ENCODE measurements at regions not wholly inside any gene's neighbourhood (a gene's known extent, or its start where the extent isn't known, plus 50 kb on each side); places are given as distances from the start of the nearest gene placed in this dataset.

- no peaks in the 10 kb centered on the region for H3K4me1 ChIP-seq (ENCODE audit: control insufficient read depth in 1 of 2, insufficient read depth in 2 of 2, low read length in 2 of 2)
- H3K9me3 ChIP-seq (ENCODE audit: control insufficient read depth in 1 of 2, low read length in 2 of 2): no peaks in the 10 kb centered on the region
- H3K36me3 ChIP-seq (ENCODE audit: control insufficient read depth in 1 of 2, insufficient read depth in 2 of 2, low read length in 2 of 2): no peaks in the 10 kb centered on the region
- no peak overlapping the region for H3K9ac ChIP-seq (ENCODE audit: low read depth in 1 of 2, low read length in 2 of 2)
- H3K4me3 ChIP-seq (ENCODE audit: low read depth in 1 of 2, low read length in 2 of 2): no peak overlapping the region
- no peaks in the 10 kb centered on the region for H3K27me3 ChIP-seq (ENCODE audit: control insufficient read depth in 1 of 2, insufficient read depth in 2 of 2, low read length in 2 of 2)
- H3K27ac ChIP-seq (ENCODE audit: low read depth, low read length): no peak overlapping the region
Observed at GRCh38 chr9:88800329-88800682, 191.0 kb upstream of the S1PR3 start.

- H3K36me3 ChIP-seq (ENCODE audit: control insufficient read depth in 1 of 2, insufficient read depth in 2 of 2, low read length in 2 of 2): no peaks in the 10 kb centered on the region
- H3K9me3 ChIP-seq (ENCODE audit: control insufficient read depth in 1 of 2, low read length in 2 of 2): no peaks in the 10 kb centered on the region
- H3K27ac ChIP-seq (ENCODE audit: low read depth, low read length): no peak overlapping the region
- H3K4me1 ChIP-seq (ENCODE audit: control insufficient read depth in 1 of 2, insufficient read depth in 2 of 2, low read length in 2 of 2): no peaks in the 10 kb centered on the region
- no peak overlapping the region for H3K9ac ChIP-seq (ENCODE audit: low read depth in 1 of 2, low read length in 2 of 2)
- no peaks in the 10 kb centered on the region for H3K27me3 ChIP-seq (ENCODE audit: control insufficient read depth in 1 of 2, insufficient read depth in 2 of 2, low read length in 2 of 2)
- no peak overlapping the region for H3K4me3 ChIP-seq (ENCODE audit: low read depth in 1 of 2, low read length in 2 of 2)
Observed at GRCh38 chr9:88801214-88801796, 190.0 kb upstream of the S1PR3 start.

DNA sequence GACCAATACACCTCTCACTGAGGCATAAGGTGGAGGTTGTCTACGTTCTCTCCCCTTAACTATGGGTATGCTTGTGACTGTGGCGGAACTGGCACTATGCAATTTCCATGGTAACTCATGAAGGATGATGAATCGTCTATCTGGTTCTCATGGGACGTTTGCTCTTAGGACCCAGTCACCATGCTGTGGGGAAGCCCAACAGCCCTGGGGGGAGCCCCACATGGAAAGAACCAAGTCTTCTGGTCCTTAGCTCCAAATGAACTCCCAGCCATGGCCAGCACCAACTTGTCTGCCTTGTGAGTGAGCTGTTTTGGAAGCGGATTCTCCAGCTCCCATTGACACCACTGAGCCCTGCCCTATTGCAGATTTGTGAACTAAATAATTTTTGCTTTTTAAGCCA is 188.7 kb upstream of the S1PR3 start:
- Histone ChIP-seq H3K9ac (ENCODE audit: low read depth in 1 of 2, low read length in 2 of 2) (no peak overlapping the region), H3K36me3 (ENCODE audit: control insufficient read depth in 1 of 2, insufficient read depth in 2 of 2, low read length in 2 of 2) (no peaks in the 10 kb centered on the region), H3K27ac (ENCODE audit: low read depth, low read length) (no peak overlapping the region), H3K4me1 (ENCODE audit: control insufficient read depth in 1 of 2, insufficient read depth in 2 of 2, low read length in 2 of 2) (no peaks in the 10 kb centered on the region), H3K27me3 (ENCODE audit: control insufficient read depth in 1 of 2, insufficient read depth in 2 of 2, low read length in 2 of 2) (no peaks in the 10 kb centered on the region), H3K9me3 (ENCODE audit: control insufficient read depth in 1 of 2, low read length in 2 of 2) (no peaks in the 10 kb centered on the region), H3K4me3 (ENCODE audit: low read depth in 1 of 2, low read length in 2 of 2) (no peak overlapping the region)

DNA sequence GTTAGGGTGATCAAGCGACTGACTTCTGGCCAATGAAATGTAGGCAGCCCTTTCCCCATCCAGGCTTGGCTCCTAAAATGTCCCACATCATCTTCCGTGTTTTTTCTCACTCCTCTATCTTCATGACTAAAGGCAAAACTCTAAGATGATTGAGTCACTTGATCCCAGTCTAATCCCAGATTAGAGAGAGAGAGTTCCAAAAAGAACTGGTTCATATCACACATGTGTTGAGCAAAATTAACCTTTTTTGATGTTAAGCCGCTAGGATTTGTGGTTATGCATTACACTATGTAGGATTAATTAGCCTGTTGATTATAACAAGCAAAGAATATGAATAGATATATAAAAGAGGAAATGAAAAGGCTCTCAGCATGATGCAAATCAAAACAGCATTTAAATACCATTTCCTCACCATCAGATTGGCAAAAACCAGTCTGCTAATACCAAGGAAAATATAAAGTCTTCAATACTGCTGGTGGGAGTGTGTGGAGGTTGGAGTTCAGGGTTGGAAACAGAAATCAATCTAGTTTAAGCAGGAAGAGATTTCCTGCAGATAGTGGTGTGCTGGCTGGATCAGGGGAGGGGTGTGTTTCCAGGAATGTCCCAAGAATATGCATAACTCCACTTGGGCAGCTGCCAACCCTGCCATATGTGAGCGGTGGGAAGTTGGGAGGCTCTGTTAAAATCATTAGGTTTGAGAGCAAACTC is 187.6 kb upstream of the S1PR3 start:
- no peaks in the 10 kb centered on the region for H3K9me3 ChIP-seq (ENCODE audit: control insufficient read depth in 1 of 2, low read length in 2 of 2)
- H3K9ac ChIP-seq (ENCODE audit: low read depth in 1 of 2, low read length in 2 of 2): no peak overlapping the region
- no peak overlapping the region for H3K27ac ChIP-seq (ENCODE audit: low read depth, low read length)
- no peaks in the 10 kb centered on the region for H3K27me3 ChIP-seq (ENCODE audit: control insufficient read depth in 1 of 2, insufficient read depth in 2 of 2, low read length in 2 of 2)
- H3K4me1 ChIP-seq (ENCODE audit: control insufficient read depth in 1 of 2, insufficient read depth in 2 of 2, low read length in 2 of 2): no peaks in the 10 kb centered on the region
- H3K4me3 ChIP-seq (ENCODE audit: low read depth in 1 of 2, low read length in 2 of 2): no peak overlapping the region
- no peaks in the 10 kb centered on the region for H3K36me3 ChIP-seq (ENCODE audit: control insufficient read depth in 1 of 2, insufficient read depth in 2 of 2, low read length in 2 of 2)

DNA sequence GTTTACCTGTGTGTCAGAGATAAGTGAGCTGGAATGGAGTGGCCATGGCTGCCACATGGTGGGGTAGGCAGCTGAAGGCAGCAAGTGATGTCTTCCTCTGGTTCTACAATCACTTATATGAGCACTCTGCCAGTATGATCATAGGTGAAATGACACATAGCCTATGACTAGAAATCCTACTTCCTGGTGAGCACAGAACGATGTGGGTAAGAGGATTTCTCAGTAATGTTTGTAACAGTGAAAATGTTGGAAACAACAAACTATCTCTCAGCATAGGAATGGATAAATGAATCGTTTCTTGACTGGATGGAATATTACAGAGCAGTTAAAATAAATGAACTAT is 187.0 kb upstream of the S1PR3 start:
- H3K27ac ChIP-seq (ENCODE audit: low read depth, low read length): no peak overlapping the region
- H3K9ac ChIP-seq (ENCODE audit: low read depth in 1 of 2, low read length in 2 of 2): no peak overlapping the region
- H3K4me3 ChIP-seq (ENCODE audit: low read depth in 1 of 2, low read length in 2 of 2): no peak overlapping the region
- no peaks in the 10 kb centered on the region for H3K36me3 ChIP-seq (ENCODE audit: control insufficient read depth in 1 of 2, insufficient read depth in 2 of 2, low read length in 2 of 2)
- H3K9me3 ChIP-seq (ENCODE audit: control insufficient read depth in 1 of 2, low read length in 2 of 2): no peaks in the 10 kb centered on the region
- H3K4me1 ChIP-seq (ENCODE audit: control insufficient read depth in 1 of 2, insufficient read depth in 2 of 2, low read length in 2 of 2): no peaks in the 10 kb centered on the region
- no peaks in the 10 kb centered on the region for H3K27me3 ChIP-seq (ENCODE audit: control insufficient read depth in 1 of 2, insufficient read depth in 2 of 2, low read length in 2 of 2)

- Histone ChIP-seq H3K9ac (ENCODE audit: low read depth in 1 of 2, low read length in 2 of 2) (no peak overlapping the region), H3K9me3 (ENCODE audit: control insufficient read depth in 1 of 2, low read length in 2 of 2) (no peaks in the 10 kb centered on the region), H3K4me3 (ENCODE audit: low read depth in 1 of 2, low read length in 2 of 2) (no peak overlapping the region), H3K27ac (ENCODE audit: low read depth, low read length) (no peak overlapping the region), H3K36me3 (ENCODE audit: control insufficient read depth in 1 of 2, insufficient read depth in 2 of 2, low read length in 2 of 2) (no peaks in the 10 kb centered on the region), H3K27me3 (ENCODE audit: control insufficient read depth in 1 of 2, insufficient read depth in 2 of 2, low read length in 2 of 2) (no peaks in the 10 kb centered on the region), H3K4me1 (ENCODE audit: control insufficient read depth in 1 of 2, insufficient read depth in 2 of 2, low read length in 2 of 2) (no peaks in the 10 kb centered on the region)
Observed at GRCh38 chr9:88805217-88805943, 185.9 kb upstream of the S1PR3 start.

GRCh38 chr9:88807426-88807825 is 183.8 kb upstream of the S1PR3 start:
- H3K9me3 ChIP-seq (ENCODE audit: control insufficient read depth in 1 of 2, low read length in 2 of 2): no peaks in the 10 kb centered on the region
- no peaks in the 10 kb centered on the region for H3K4me1 ChIP-seq (ENCODE audit: control insufficient read depth in 1 of 2, insufficient read depth in 2 of 2, low read length in 2 of 2)
- no peak overlapping the region for H3K27ac ChIP-seq (ENCODE audit: low read depth, low read length)
- no peaks in the 10 kb centered on the region for H3K36me3 ChIP-seq (ENCODE audit: control insufficient read depth in 1 of 2, insufficient read depth in 2 of 2, low read length in 2 of 2)
- H3K27me3 ChIP-seq (ENCODE audit: control insufficient read depth in 1 of 2, insufficient read depth in 2 of 2, low read length in 2 of 2): no peaks in the 10 kb centered on the region
- H3K4me3 ChIP-seq (ENCODE audit: low read depth in 1 of 2, low read length in 2 of 2): no peak overlapping the region
- no peak overlapping the region for H3K9ac ChIP-seq (ENCODE audit: low read depth in 1 of 2, low read length in 2 of 2)

DNA sequence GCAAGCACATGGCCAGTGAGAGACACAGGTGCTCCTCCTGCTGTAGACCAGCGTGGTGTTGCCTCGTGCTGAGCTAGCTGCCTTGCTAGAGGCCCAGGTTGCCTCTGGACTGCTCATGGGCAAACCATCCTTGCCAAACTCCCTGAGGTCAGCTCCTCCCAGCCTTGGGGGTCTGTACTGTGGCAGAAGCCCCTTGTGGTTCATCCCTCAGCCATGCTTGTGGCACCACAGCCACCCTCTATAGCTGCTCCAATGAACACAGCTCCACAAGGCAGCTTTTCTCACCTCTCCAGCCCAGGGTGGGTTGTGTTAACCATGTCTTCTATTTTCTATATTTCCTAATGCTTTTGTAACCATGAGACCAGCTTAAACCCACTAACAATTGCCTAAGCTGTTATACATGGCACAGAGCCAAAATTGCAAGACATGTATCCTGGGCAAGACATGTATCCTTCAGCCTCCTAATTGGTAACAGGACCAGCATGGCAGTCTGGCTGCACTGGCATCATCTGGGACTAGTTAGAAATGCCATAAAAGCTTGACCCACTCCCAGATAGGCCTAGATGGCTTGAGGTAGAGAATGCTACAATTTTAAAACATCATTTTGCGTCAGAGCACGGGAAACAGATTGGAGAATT is 183.1 kb upstream of the S1PR3 start:
- Histone ChIP-seq H3K4me3 (ENCODE audit: low read depth in 1 of 2, low read length in 2 of 2) (no peak overlapping the region), H3K27ac (ENCODE audit: low read depth, low read length) (no peak overlapping the region), H3K9ac (ENCODE audit: low read depth in 1 of 2, low read length in 2 of 2) (no peak overlapping the region), H3K36me3 (ENCODE audit: control insufficient read depth in 1 of 2, insufficient read depth in 2 of 2, low read length in 2 of 2) (no peaks in the 10 kb centered on the region), H3K27me3 (ENCODE audit: control insufficient read depth in 1 of 2, insufficient read depth in 2 of 2, low read length in 2 of 2) (no peaks in the 10 kb centered on the region), H3K9me3 (ENCODE audit: control insufficient read depth in 1 of 2, low read length in 2 of 2) (no peaks in the 10 kb centered on the region), H3K4me1 (ENCODE audit: control insufficient read depth in 1 of 2, insufficient read depth in 2 of 2, low read length in 2 of 2) (no peaks in the 10 kb centered on the region)

- no peak overlapping the region for H3K9ac ChIP-seq (ENCODE audit: low read depth in 1 of 2, low read length in 2 of 2)
- no peak overlapping the region for H3K4me3 ChIP-seq (ENCODE audit: low read depth in 1 of 2, low read length in 2 of 2)
- H3K27me3 ChIP-seq (ENCODE audit: control insufficient read depth in 1 of 2, insufficient read depth in 2 of 2, low read length in 2 of 2): no peaks in the 10 kb centered on the region
- H3K27ac ChIP-seq (ENCODE audit: low read depth, low read length): no peak overlapping the region
- no peaks in the 10 kb centered on the region for H3K36me3 ChIP-seq (ENCODE audit: control insufficient read depth in 1 of 2, insufficient read depth in 2 of 2, low read length in 2 of 2)
- no peaks in the 10 kb centered on the region for H3K9me3 ChIP-seq (ENCODE audit: control insufficient read depth in 1 of 2, low read length in 2 of 2)
- H3K4me1 ChIP-seq (ENCODE audit: control insufficient read depth in 1 of 2, insufficient read depth in 2 of 2, low read length in 2 of 2): no peaks in the 10 kb centered on the region
Observed at GRCh38 chr9:88808761-88809354, 182.4 kb upstream of the S1PR3 start.
